GM13977 (cell line): ENCODE measurements at regions not wholly inside any gene's neighbourhood (a gene's known extent, or its start where the extent isn't known, plus 50 kb on each side); places are given as distances from the start of the nearest gene placed in this dataset.

Source experiments
- DNase-seq: peaks from one replicate; pipeline ENCODE4 v3.0.0; 2012; ENCODE audit warnings: low spot score
- in situ Hi-C: fragments of 300-500 bp; cut with MboI; formaldehyde crosslinking; loops from one replicate; pipeline ENCODE4 v1.12.0; 2022; ENCODE audit warnings: low sequenced_read_pairs, low pct_unique_long_range_greater_than_20kb, mixed read lengths, inconsistent platforms; ENCODE audit not compliant: unreplicated experiment
- TF ChIP-seq, protein P1 (sequence below): IDR thresholded peaks from 2 replicates; pipeline ENCODE4 v1.5.1; 2012; ENCODE audit warnings: mild to moderate bottlenecking, control low read depth; ENCODE audit not compliant: insufficient read depth; ENCODE audit errors: extremely low read depth, missing control alignments

GRCh38 chr4:184922301-184922700 lies 96.0 kb upstream of the HELT start:
- no peak for DNase-seq
- TF ChIP-seq, protein P1, sequence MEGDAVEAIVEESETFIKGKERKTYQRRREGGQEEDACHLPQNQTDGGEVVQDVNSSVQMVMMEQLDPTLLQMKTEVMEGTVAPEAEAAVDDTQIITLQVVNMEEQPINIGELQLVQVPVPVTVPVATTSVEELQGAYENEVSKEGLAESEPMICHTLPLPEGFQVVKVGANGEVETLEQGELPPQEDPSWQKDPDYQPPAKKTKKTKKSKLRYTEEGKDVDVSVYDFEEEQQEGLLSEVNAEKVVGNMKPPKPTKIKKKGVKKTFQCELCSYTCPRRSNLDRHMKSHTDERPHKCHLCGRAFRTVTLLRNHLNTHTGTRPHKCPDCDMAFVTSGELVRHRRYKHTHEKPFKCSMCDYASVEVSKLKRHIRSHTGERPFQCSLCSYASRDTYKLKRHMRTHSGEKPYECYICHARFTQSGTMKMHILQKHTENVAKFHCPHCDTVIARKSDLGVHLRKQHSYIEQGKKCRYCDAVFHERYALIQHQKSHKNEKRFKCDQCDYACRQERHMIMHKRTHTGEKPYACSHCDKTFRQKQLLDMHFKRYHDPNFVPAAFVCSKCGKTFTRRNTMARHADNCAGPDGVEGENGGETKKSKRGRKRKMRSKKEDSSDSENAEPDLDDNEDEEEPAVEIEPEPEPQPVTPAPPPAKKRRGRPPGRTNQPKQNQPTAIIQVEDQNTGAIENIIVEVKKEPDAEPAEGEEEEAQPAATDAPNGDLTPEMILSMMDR, result no peak
- in situ Hi-C loops, result no loop called here

GRCh38 chr4:184924516-184924915 lies 93.8 kb upstream of the HELT start:
- TF ChIP-seq, protein P1, result no peak
- no peak for DNase-seq
- in situ Hi-C loops, result no loop called here

DNA sequence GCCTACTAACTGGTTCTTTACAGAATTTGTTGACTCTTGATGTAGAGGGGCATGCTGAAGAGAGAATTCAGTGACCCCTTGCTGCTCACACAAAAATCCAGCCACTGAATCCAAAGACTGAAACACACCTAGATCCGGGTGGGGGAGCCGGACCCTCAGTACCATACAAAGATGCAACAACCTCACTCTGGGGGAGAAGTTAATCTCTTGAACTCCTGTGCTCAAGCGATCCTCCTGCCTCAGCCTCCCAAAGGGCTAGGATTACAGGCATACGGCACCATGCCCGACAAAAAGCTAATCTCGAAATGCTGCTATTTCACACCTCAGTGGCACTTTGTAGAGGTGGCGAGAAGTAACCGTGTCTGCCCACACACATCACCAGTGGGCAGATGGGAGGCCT lies 88.8 kb upstream of the HELT start:
- TF ChIP-seq, protein P1, result no peak
- in situ Hi-C loops, result no loop called here
- no peak for DNase-seq

- DNase-seq, result no peak
- in situ Hi-C loops, result no loop called here
- TF ChIP-seq, protein P1, result no peak
These were observed 88.3 kb upstream of the HELT start for GRCh38 chr4:184930026-184930425.

GRCh38 chr4:184932343-184932742 lies 85.9 kb upstream of the HELT start:
- in situ Hi-C loops, result no loop called here
- no peak for DNase-seq
- TF ChIP-seq, protein P1, result no peak

GRCh38 chr4:184933311-184933710 lies 85.0 kb upstream of the HELT start:
- DNase-seq, result no peak
- in situ Hi-C loops, result no loop called here
- TF ChIP-seq, protein P1, result no peak

DNA sequence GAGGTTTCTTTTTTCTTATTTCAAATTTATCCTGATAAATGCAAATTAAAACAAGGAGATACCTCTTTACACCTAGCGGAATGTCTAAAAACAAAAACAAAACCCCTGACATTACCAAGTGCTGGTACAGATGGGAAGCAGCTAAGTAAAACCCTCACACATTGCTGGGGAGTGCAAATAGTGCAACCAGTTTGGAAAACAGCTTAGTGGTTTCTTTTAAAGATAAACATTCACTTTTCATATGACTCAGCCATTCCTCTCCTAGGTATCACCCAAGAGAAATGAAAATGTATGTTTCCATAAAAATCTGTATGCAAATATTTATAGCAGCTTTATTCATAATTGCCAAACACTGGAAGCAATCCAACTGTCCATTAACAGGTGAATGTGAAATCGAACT lies 84.1 kb upstream of the HELT start:
- no peak for DNase-seq
- TF ChIP-seq, protein P1, result no peak
- in situ Hi-C loops, result no loop called here
